Sigmoid colon (tissue), 6 donors: ENCODE measurements at regions not wholly inside any gene's neighbourhood (a gene's known extent, or its start where the extent isn't known, plus 50 kb on each side); places are given as distances from the start of the nearest gene placed in this dataset.

ENCODE experiments used
- DNase-seq: peaks from one replicate; pipeline ENCODE4 v3.0.0-alpha.2; 2019
- H3K27ac ChIP-seq, 4 donors: fragments of 200-600 bp; sonication (generic); one replicate each; pipeline ENCODE4 v1.5.1; 2016 to 2019; ENCODE audit warnings: mild to moderate bottlenecking in 1 of 4
- H3K27me3 ChIP-seq, 3 donors: fragments of 200-600 bp; sonication (generic); one replicate each; pipeline ENCODE4 v1.5.1; 2019; ENCODE audit warnings: mild to moderate bottlenecking in 1 of 3
- H3K36me3 ChIP-seq, 4 donors: fragments of 200-600 bp; sonication (generic); one replicate each; pipeline ENCODE4 v1.5.1; 2016 to 2019
- H3K4me1 ChIP-seq, 4 donors: fragments of 200-600 bp; sonication (generic); one replicate each; pipeline ENCODE4 v1.5.1; 2017 to 2019
- H3K4me3 ChIP-seq, 4 donors: fragments of 200-600 bp; sonication (generic); one replicate each; pipeline ENCODE4 v1.5.1; 2017 to 2019; ENCODE audit warnings: mild to moderate bottlenecking in 2 of 4, moderate library complexity in 1 of 4
- H3K9me3 ChIP-seq, 4 donors: fragments of 200-600 bp in 3 of 4; sonication (generic) in 3 of 4; one replicate each; pipeline versions ENCODE4 v1.5.1 to v1.6.1; 2013 to 2019
- CTCF ChIP-seq, 4 experiments: fragments of 450-650 bp in 3 of 4; fragments of 200-600 bp in 1 of 4; IDR thresholded peaks; one replicate each; pipeline ENCODE4 v1.5.1; 2016 to 2019; ENCODE audit warnings: antibody characterized with exemption in 4 of 4, mild to moderate bottlenecking in 3 of 4, moderate library complexity in 2 of 4
- EP300 ChIP-seq, 4 donors: sonication (generic); formaldehyde crosslinking; IDR thresholded peaks; one replicate each; pipeline ENCODE4 v1.6.1; 2017; ENCODE audit warnings: antibody characterized with exemption in 4 of 4
- POLR2A ChIP-seq, 2 donors: fragments of 450-650 bp; IDR thresholded peaks; one replicate each; pipeline ENCODE4 v1.6.1; 2016; ENCODE audit warnings: antibody characterized with exemption in 2 of 2, mild to moderate bottlenecking in 2 of 2, moderate library complexity in 2 of 2
- POLR2AphosphoS5 ChIP-seq, 4 donors: sonication (generic); formaldehyde crosslinking; IDR thresholded peaks; one replicate each; pipeline ENCODE4 v1.6.1; 2017; ENCODE audit warnings: antibody characterized with exemption in 4 of 4
- WGBS, 2 donors: extraction: QIAGEN DNeasy Blood & Tissue Kit; methylation state at CpG; one replicate each; pipeline ENCODE4 v1.1.7; 2013; 5-methylcytosine and 5-hydroxymethylcytosine counted together
- intact Hi-C: fragments of 100-400 bp; cut with DNase I; formaldehyde crosslinking; loops from one replicate; pipeline ENCODE4 v1.15.1; 2023
- donor health status: healthy with polysubstance abuse.
- donor health status: healthy.

- no peak for DNase-seq
- TF ChIP-seq POLR2A (IDR thresholded peaks at IDR 0.05) (no peak), POLR2AphosphoS5 (IDR thresholded peaks at IDR 0.05) (no peak), EP300 (IDR thresholded peaks at IDR 0.05) (no peak), CTCF (IDR thresholded peaks at IDR 0.05) (no peak)
- H3K27me3 ChIP-seq = no peaks in the 10 kb centered on the region
- H3K9me3 ChIP-seq = no peaks in the 10 kb centered on the region
- intact Hi-C loops = no loop called here
- no peaks in the 10 kb centered on the region for H3K4me1 ChIP-seq
- no peak overlapping the region for H3K27ac ChIP-seq
- WGBS, 2 donors = 46 to 83% methylated on average over 2 of the region's 2 CpGs
- no peak overlapping the region for H3K4me3 ChIP-seq
- no peaks in the 10 kb centered on the region for H3K36me3 ChIP-seq
Measured at GRCh38 chr3:117611211-117611610, 901.6 kb downstream of the TUSC7 start.

DNA sequence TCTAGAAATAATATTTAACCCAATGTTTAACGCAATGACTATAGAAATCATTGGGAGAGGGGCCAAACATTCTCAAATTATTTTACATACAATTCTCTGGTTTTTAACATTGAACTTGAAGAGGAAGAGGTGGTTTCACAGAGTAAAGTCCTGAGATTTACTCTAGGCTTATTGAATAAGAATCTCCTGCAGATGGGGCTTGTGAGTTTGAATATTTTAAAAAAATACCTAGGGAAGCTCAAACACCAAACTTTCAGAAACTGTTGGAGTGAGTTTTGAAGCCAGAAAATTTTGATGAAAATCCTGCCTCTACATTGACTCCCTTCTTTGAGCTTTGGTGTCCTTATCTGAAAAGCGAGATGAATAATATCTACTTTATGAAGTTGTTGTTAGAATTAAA, 906.6 kb downstream of the TUSC7 start:
- Histone ChIP-seq H3K4me1 (no peaks in the 10 kb centered on the region), H3K4me3 (no peak overlapping the region), H3K9me3 (no peaks in the 10 kb centered on the region), H3K36me3 (no peaks in the 10 kb centered on the region), H3K27ac (no peak overlapping the region), H3K27me3 (no peaks in the 10 kb centered on the region)
- WGBS, 2 donors = 93 to 95% methylated on average over 2 of the region's 2 CpGs
- intact Hi-C loops = no loop called here
- no peak for TF ChIP-seq CTCF (IDR thresholded peaks at IDR 0.05)
- TF ChIP-seq POLR2AphosphoS5 (IDR thresholded peaks at IDR 0.05) = no peak
- no peak for TF ChIP-seq POLR2A (IDR thresholded peaks at IDR 0.05)
- no peak for TF ChIP-seq EP300 (IDR thresholded peaks at IDR 0.05)
- DNase-seq = no peak

- H3K27ac ChIP-seq = no peak overlapping the region
- no peaks in the 10 kb centered on the region for H3K4me1 ChIP-seq
- TF ChIP-seq POLR2A (IDR thresholded peaks at IDR 0.05) (no peak), EP300 (IDR thresholded peaks at IDR 0.05) (no peak), CTCF (IDR thresholded peaks at IDR 0.05) (no peak), POLR2AphosphoS5 (IDR thresholded peaks at IDR 0.05) (no peak)
- no peak for DNase-seq
- no peaks in the 10 kb centered on the region for H3K9me3 ChIP-seq
- intact Hi-C loops = no loop called here
- WGBS, 2 donors = 76 to 84% methylated on average over 1 of the region's 1 CpG
- H3K4me3 ChIP-seq = no peak overlapping the region
- no peaks in the 10 kb centered on the region for H3K27me3 ChIP-seq
- H3K36me3 ChIP-seq = no peaks in the 10 kb centered on the region
Measured at GRCh38 chr3:117617906-117618305, 908.3 kb downstream of the TUSC7 start.

- no peak overlapping the region for H3K27ac ChIP-seq
- 69 to 83% methylated on average over 1 of the region's 1 CpG for WGBS, 2 donors
- intact Hi-C loops = no loop called here
- no peaks in the 10 kb centered on the region for H3K9me3 ChIP-seq
- TF ChIP-seq POLR2AphosphoS5 (IDR thresholded peaks at IDR 0.05) (no peak), POLR2A (IDR thresholded peaks at IDR 0.05) (no peak), CTCF (IDR thresholded peaks at IDR 0.05) (no peak), EP300 (IDR thresholded peaks at IDR 0.05) (no peak)
- H3K4me1 ChIP-seq = no peaks in the 10 kb centered on the region
- no peaks in the 10 kb centered on the region for H3K27me3 ChIP-seq
- no peak overlapping the region for H3K4me3 ChIP-seq
- no peaks in the 10 kb centered on the region for H3K36me3 ChIP-seq
- no peak for DNase-seq
Measured at GRCh38 chr3:117618462-117618861, 908.9 kb downstream of the TUSC7 start.

DNA sequence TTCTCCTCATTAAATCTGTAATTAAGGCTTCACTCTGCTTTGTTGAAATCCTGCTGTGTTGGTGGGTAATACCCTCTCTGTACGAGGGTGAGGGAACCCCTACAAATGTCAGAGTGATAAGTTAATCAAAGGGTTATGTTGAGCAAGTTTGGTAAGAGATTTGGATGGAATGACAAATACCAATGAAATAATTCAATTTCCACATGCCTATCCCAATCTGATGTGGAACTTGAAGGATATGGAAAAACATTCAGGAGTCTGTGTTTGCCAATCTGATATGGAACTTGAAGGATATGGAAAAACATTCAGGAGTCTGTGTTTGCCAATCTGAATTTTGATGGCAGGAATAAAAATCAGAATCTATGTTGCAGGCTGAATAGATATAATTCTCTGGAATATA, 910.2 kb downstream of the TUSC7 start:
- TF ChIP-seq CTCF (IDR thresholded peaks at IDR 0.05) (no peak), POLR2AphosphoS5 (IDR thresholded peaks at IDR 0.05) (no peak), EP300 (IDR thresholded peaks at IDR 0.05) (no peak), POLR2A (IDR thresholded peaks at IDR 0.05) (no peak)
- WGBS, 2 donors = 64 to 65% methylated on average over 1 of the region's 1 CpG
- DNase-seq = no peak
- intact Hi-C loops = no loop called here
- H3K27me3 ChIP-seq = no peaks in the 10 kb centered on the region
- H3K9me3 ChIP-seq = no peaks in the 10 kb centered on the region
- no peak overlapping the region for H3K4me3 ChIP-seq
- peaks cover 0 to under 1% (median 0%) of the 10 kb centered on the region in 4 donors for H3K4me1 ChIP-seq
- no peaks in the 10 kb centered on the region for H3K36me3 ChIP-seq
- no peak overlapping the region for H3K27ac ChIP-seq
